Mesenchymal stem cell (in vitro differentiated cells and primary cell): ENCODE measurements at regions not wholly inside any gene's neighbourhood (a gene's known extent, or its start where the extent isn't known, plus 50 kb on each side); places are given as distances from the start of the nearest gene placed in this dataset.
"Not testable (repeated sequence)": the region's sequence is repeated elsewhere in the genome, so short reads cannot be mapped to it uniquely, and the experiment has no call there.

Source experiments
- DNase-seq: peaks from one replicate; pipeline ENCODE4 v3.0.0-alpha.2; 2013
- H2AFZ ChIP-seq: one replicate; pipeline ENCODE4 v1.6.1; 2013; ENCODE audit warnings: low read depth, mild to moderate bottlenecking, control low read depth, inconsistent platforms, low read length, moderate library complexity
- H2AK5ac ChIP-seq: 2 replicates; pipeline ENCODE4 v1.6.1; 2013; ENCODE audit warnings: low read length, moderate library complexity, mild to moderate bottlenecking, inconsistent platforms; ENCODE audit not compliant: severe bottlenecking
- H2BK120ac ChIP-seq: one replicate; pipeline ENCODE4 v1.6.1; 2013; ENCODE audit warnings: low read depth, mild to moderate bottlenecking, inconsistent platforms, low read length, moderate library complexity
- H2BK12ac ChIP-seq, 2 experiments: one replicate each; pipeline ENCODE4 v1.6.1; 2013; ENCODE audit warnings: inconsistent platforms in 2 of 2, low read length in 2 of 2, mild to moderate bottlenecking in 2 of 2, moderate library complexity in 2 of 2, control low read depth in 1 of 2
- H2BK15ac ChIP-seq: one replicate; pipeline ENCODE4 v1.6.1; 2013; ENCODE audit warnings: mild to moderate bottlenecking, low read depth, inconsistent platforms; ENCODE audit not compliant: poor library complexity, severe bottlenecking
- H2BK5ac ChIP-seq: 2 replicates; pipeline ENCODE4 v1.6.1; 2013; ENCODE audit warnings: low read depth, mild to moderate bottlenecking, low read length, control low read depth, inconsistent platforms; ENCODE audit not compliant: poor library complexity, severe bottlenecking
- H3K14ac ChIP-seq, 2 experiments: one replicate each; pipeline ENCODE4 v1.6.1; 2013; ENCODE audit warnings: inconsistent platforms in 2 of 2, low read length in 2 of 2, control low read depth in 1 of 2, mild to moderate bottlenecking in 1 of 2, moderate library complexity in 1 of 2
- H3K18ac ChIP-seq, 2 experiments: one replicate each; pipeline ENCODE4 v1.6.1; 2013; ENCODE audit warnings: inconsistent platforms in 2 of 2, low read length in 2 of 2, control low read depth in 1 of 2, low read depth in 1 of 2, mild to moderate bottlenecking in 1 of 2
- H3K23ac ChIP-seq, 2 experiments: one replicate each; pipeline ENCODE4 v1.6.1; 2013; ENCODE audit warnings: inconsistent platforms in 2 of 2, low read length in 2 of 2, mild to moderate bottlenecking in 2 of 2, moderate library complexity in 2 of 2, control low read depth in 1 of 2
- H3K27ac ChIP-seq: 2 replicates; pipeline ENCODE4 v1.5.1; 2013; ENCODE audit warnings: mild to moderate bottlenecking, moderate library complexity, low read length, control low read depth, inconsistent platforms; ENCODE audit not compliant: poor library complexity, severe bottlenecking
- H3K27me3 ChIP-seq, 2 experiments: 2 replicates each; pipeline versions ENCODE4 v1.6.1 to v1.7.0; 2013; ENCODE audit warnings: low read length in 2 of 2, mild to moderate bottlenecking in 2 of 2, moderate library complexity in 2 of 2, control low read depth in 1 of 2, inconsistent platforms in 1 of 2; ENCODE audit not compliant: control insufficient read depth in 1 of 2, insufficient read depth in 1 of 2
- H3K36me3 ChIP-seq, 2 experiments: 2 replicates each; pipeline versions ENCODE4 v1.6.1 to v1.7.0; 2013; ENCODE audit warnings: low read length in 2 of 2, control low read depth in 1 of 2, inconsistent platforms in 1 of 2, low read depth in 1 of 2, mild to moderate bottlenecking in 1 of 2; ENCODE audit not compliant: insufficient read depth in 2 of 2, control insufficient read depth in 1 of 2
- H3K4ac ChIP-seq, 2 experiments: one replicate each; pipeline ENCODE4 v1.6.1; 2013; ENCODE audit warnings: inconsistent platforms in 2 of 2, low read length in 2 of 2, mild to moderate bottlenecking in 2 of 2, moderate library complexity in 2 of 2, control low read depth in 1 of 2, low read depth in 1 of 2
- H3K4me1 ChIP-seq: 2 replicates; pipeline ENCODE4 v1.6.1; 2013; ENCODE audit warnings: low read depth, low read length, control low read depth; ENCODE audit not compliant: control insufficient read depth, insufficient read depth
- H3K4me2 ChIP-seq: 2 replicates; pipeline ENCODE4 v1.6.1; 2013; ENCODE audit warnings: low read length, mild to moderate bottlenecking, inconsistent platforms; ENCODE audit not compliant: poor library complexity, severe bottlenecking
- H3K4me3 ChIP-seq, 2 experiments: 2 replicates each; pipeline versions ENCODE4 v1.5.1 to v1.7.0; 2013; ENCODE audit warnings: low read length in 2 of 2, mild to moderate bottlenecking in 2 of 2, control low read depth in 1 of 2, low read depth in 1 of 2; ENCODE audit not compliant: insufficient read depth in 1 of 2
- H3K79me1 ChIP-seq: replicated peaks from 2 replicates; pipeline ENCODE4 v1.6.1; 2013; ENCODE audit warnings: mild to moderate bottlenecking, control low read depth, low read length, inconsistent platforms; ENCODE audit not compliant: poor library complexity, severe bottlenecking
- H3K9ac ChIP-seq: 2 replicates; pipeline ENCODE4 v1.7.0; 2013; ENCODE audit warnings: mild to moderate bottlenecking, low read length, moderate library complexity
- H3K9me3 ChIP-seq: 2 replicates; pipeline ENCODE4 v1.7.0; 2013; ENCODE audit warnings: mild to moderate bottlenecking, low read length; ENCODE audit not compliant: control insufficient read depth
- H4K8ac ChIP-seq: one replicate; pipeline ENCODE4 v1.6.1; 2013; ENCODE audit warnings: inconsistent platforms, mild to moderate bottlenecking, low read length, moderate library complexity
- H4K91ac ChIP-seq: one replicate; pipeline ENCODE4 v1.6.1; 2013; ENCODE audit warnings: mild to moderate bottlenecking, low read length, inconsistent platforms
- WGBS: methylation state at CpG from one replicate; pipeline ENCODE4 v1.1.7; 2013; ENCODE audit warnings: mixed read lengths; 5-methylcytosine and 5-hydroxymethylcytosine counted together

DNA sequence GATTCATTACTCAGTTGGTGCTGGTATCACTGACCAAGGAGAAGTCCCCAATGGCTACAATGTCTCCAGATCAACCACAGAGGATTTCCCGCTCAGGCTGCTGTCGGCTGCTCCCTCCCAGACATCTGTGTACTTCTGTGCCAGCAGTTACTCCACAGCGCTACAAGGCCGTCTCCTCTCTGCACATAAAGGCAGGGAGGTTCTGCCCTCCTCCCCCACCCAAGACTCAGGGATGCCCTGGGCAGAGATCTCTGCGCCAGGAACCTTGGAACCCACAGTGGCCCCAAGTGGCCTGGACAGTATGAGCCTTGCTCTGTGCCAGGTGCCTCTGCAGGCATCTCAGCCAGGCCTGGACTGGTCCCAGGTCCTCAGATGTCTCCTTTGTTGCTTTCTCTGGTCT is 193.4 kb upstream of the PRSS58 start:
- no peak overlapping the region for H3K9ac ChIP-seq
- H4K91ac ChIP-seq = no peak overlapping the region
- H3K36me3 ChIP-seq = no peaks in the 10 kb centered on the region
- H2BK12ac ChIP-seq = no peak overlapping the region
- H2AK5ac ChIP-seq = no peak overlapping the region
- no peak overlapping the region for H2AFZ ChIP-seq
- no peak overlapping the region for H3K4me3 ChIP-seq
- H2BK120ac ChIP-seq = no peak overlapping the region
- no peak overlapping the region for H2BK5ac ChIP-seq
- H3K27ac ChIP-seq = no peak overlapping the region
- H3K23ac ChIP-seq = no peak overlapping the region
- no peak overlapping the region for H3K4ac ChIP-seq
- no peak overlapping the region for H3K4me2 ChIP-seq
- WGBS = 94% methylated on average over 5 of the region's 5 CpGs
- DNase-seq = no peak
- H3K9me3 ChIP-seq = no peaks in the 10 kb centered on the region
- H3K14ac ChIP-seq = no peak overlapping the region
- no peak overlapping the region for H3K18ac ChIP-seq
- H3K79me1 ChIP-seq = no peaks in the 10 kb centered on the region
- H4K8ac ChIP-seq = no peak overlapping the region
- H2BK15ac ChIP-seq = no peak overlapping the region
- no peaks in the 10 kb centered on the region for H3K4me1 ChIP-seq
- peaks cover 0 to 5% of the 10 kb centered on the region in 2 experiments for H3K27me3 ChIP-seq

DNA sequence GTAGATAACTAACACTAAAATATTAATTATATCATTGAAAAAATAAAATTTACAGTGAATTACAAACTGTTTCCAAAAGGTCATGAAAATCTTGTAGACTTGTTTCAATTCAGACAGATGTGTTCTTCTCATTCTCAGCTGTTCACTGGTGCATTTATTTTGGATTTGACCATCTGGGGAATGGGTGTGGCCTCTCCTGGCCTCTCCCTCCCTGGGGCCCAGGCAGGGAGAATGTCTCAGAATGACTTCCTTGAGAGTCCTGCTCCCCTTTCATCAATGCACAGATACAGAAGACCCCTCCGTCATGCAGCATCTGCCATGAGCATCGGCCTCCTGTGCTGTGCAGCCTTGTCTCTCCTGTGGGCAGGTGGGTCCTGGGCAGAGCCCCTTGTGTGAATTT is 192.8 kb upstream of the PRSS58 start:
- Histone ChIP-seq H3K4me1 (no peaks in the 10 kb centered on the region), H3K4ac (no peak overlapping the region), H4K8ac (no peak overlapping the region), H3K18ac (no peak overlapping the region), H2AK5ac (no peak overlapping the region), H2AFZ (no peak overlapping the region), H3K9me3 (no peaks in the 10 kb centered on the region), H2BK5ac (no peak overlapping the region), H3K4me2 (no peak overlapping the region), H2BK15ac (no peak overlapping the region), H2BK12ac (no peak overlapping the region), H3K23ac (no peak overlapping the region), H3K14ac (no peak overlapping the region), H3K36me3 (no peaks in the 10 kb centered on the region), H3K27me3 (peaks cover 0 to 5% of the 10 kb centered on the region in 2 experiments), H3K4me3 (no peak overlapping the region), H3K9ac (no peak overlapping the region), H2BK120ac (no peak overlapping the region), H4K91ac (no peak overlapping the region), H3K27ac (no peak overlapping the region), H3K79me1 (no peaks in the 10 kb centered on the region)
- no peak for DNase-seq
- 99% methylated on average over 2 of the region's 2 CpGs for WGBS

DNA sequence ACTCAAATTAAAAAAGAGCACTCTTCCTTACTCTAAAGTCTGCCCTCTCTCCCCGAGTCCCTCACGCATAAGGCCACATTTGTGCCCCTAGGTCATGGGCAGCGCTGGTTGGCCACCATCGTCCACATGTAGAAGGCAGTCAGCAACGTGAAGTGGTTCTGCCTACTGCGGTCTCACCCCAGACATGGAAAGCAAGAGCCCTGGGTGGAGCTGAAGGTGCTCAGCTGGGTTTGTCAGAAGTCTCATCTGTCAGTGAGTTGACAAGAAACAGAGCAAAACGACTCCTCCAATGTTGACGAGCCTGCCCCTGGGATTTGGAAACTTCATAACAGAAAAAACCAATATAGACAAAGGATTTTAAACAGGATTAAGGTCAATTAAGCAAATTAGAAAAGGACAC is 192.3 kb upstream of the PRSS58 start:
- Histone ChIP-seq H3K27ac (no peak overlapping the region), H3K27me3 (peaks cover 0 to 5% of the 10 kb centered on the region in 2 experiments), H3K9ac (no peak overlapping the region), H2BK5ac (no peak overlapping the region), H3K4me2 (no peak overlapping the region), H4K8ac (peak overlapping the region; percentile 9), H2BK12ac (no peak overlapping the region), H3K4me3 (no peak overlapping the region), H4K91ac (no peak overlapping the region), H3K4ac (no peak overlapping the region), H3K4me1 (no peaks in the 10 kb centered on the region), H2BK120ac (no peak overlapping the region), H2AFZ (no peak overlapping the region), H3K18ac (no peak overlapping the region), H3K14ac (no peak overlapping the region), H2BK15ac (no peak overlapping the region), H3K23ac (no peak overlapping the region), H2AK5ac (no peak overlapping the region), H3K9me3 (no peaks in the 10 kb centered on the region), H3K36me3 (no peaks in the 10 kb centered on the region), H3K79me1 (no peaks in the 10 kb centered on the region)
- DNase-seq = no peak
- 72% methylated on average over 6 of the region's 8 CpGs for WGBS

DNA sequence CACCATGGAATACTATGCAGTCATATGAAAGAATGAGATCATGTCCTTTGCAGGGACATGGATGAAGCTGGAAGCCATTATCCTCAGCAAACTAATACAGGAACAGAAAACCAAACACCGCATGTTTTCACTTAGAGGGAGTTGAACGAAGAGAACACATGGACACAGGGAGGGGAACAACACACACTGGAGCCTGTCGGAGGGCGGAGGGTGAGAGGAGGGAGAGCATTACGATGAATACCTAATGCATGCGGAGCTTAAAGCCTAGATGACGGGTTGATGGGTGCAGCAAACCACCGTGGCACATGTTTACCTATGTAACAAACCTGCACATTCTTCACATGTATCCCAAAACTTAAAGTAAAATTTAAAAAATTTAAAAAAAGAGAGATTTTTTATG is 191.0 kb upstream of the PRSS58 start:
- H2BK5ac ChIP-seq, H3K9me3 ChIP-seq, H4K8ac ChIP-seq, DNase-seq, H3K4me2 ChIP-seq, H3K79me1 ChIP-seq, H3K18ac ChIP-seq, H3K27me3 ChIP-seq, H3K14ac ChIP-seq, H3K27ac ChIP-seq, H2AK5ac ChIP-seq, H4K91ac ChIP-seq, H3K4me3 ChIP-seq, H3K9ac ChIP-seq, H3K23ac ChIP-seq, H3K4me1 ChIP-seq, H3K36me3 ChIP-seq, H2BK120ac ChIP-seq, H2BK15ac ChIP-seq, H2AFZ ChIP-seq, H3K4ac ChIP-seq, H2BK12ac ChIP-seq: not testable (repeated sequence)
- 97% methylated on average over 5 of the region's 8 CpGs for WGBS
